ENCODE measurements at regions not wholly inside any gene's neighbourhood (a gene's known extent, or its start where the extent isn't known, plus 50 kb on each side); places are given as distances from the start of the nearest gene placed in this dataset.

- TF ChIP-seq POLR2AphosphoS5 (IDR thresholded peaks at IDR 0.05; ENCODE audit: low read depth, low read length) (no peak), TAF1 (IDR thresholded peaks at IDR 0.05; ENCODE audit: borderline replicate concordance, insufficient read depth, low read length) (no peak), SIN3A (IDR thresholded peaks at IDR 0.05; ENCODE audit: borderline replicate concordance, insufficient read depth, low read length) (no peak), REST (IDR thresholded peaks at IDR 0.05; ENCODE audit: insufficient read depth in 1 of 2, low read depth in 2 of 2, low read length in 2 of 2) (no peak), FOXP2 (optimal IDR thresholded peaks at IDR 0.05; ENCODE audit: borderline replicate concordance, extremely low read depth, extremely low read length, insufficient read depth) (no peak)
These were observed 845.3 kb upstream of the PTPRD start for GRCh38 chr9:11457825-11458790.

All from PFSK-1 (cell line).